Stimulated activated CD4-positive, alpha-beta T cell treated with anti-CD3 and anti-CD28 coated beads, Interleukin-12 subunit alpha, Interleukin-12 subunit beta, amount 100 ng/mL, for 24 hours (primary cell): ENCODE measurements at regions not wholly inside any gene's neighbourhood (a gene's known extent, or its start where the extent isn't known, plus 50 kb on each side); places are given as distances from the start of the nearest gene placed in this dataset.

Experiments used
- DNase-seq, 2 experiments: peaks; one replicate each; pipeline ENCODE4 v3.0.0-alpha.2; 2020; ENCODE audit warnings: low read depth in 2 of 2

GRCh38 chr2:168338803-168339437 is 91.5 kb upstream of the STK39 start:
- DNase-seq = no peak

- DNase-seq = no peak
Observed at GRCh38 chr2:168340931-168341330, 93.5 kb upstream of the STK39 start.

GRCh38 chr2:168343586-168343985 is 96.2 kb upstream of the STK39 start:
- DNase-seq = no peak

GRCh38 chr2:168344706-168345105 is 97.3 kb upstream of the STK39 start:
- no peak for DNase-seq

GRCh38 chr2:168345601-168346000 is 98.2 kb upstream of the STK39 start:
- DNase-seq = no peak

- peak; percentile 25 to 55 for DNase-seq
Observed at GRCh38 chr2:168346725-168347477, 99.5 kb upstream of the STK39 start.

GRCh38 chr2:168348076-168348475 is 100.7 kb upstream of the STK39 start:
- no peak for DNase-seq

- no peak for DNase-seq
Observed at GRCh38 chr2:168350380-168350779, 103.0 kb upstream of the STK39 start.

- no peak for DNase-seq
Observed at GRCh38 chr2:168353251-168353650, 102.8 kb upstream of the CERS6 start.

GRCh38 chr2:168354499-168354898 is 101.6 kb upstream of the CERS6 start:
- DNase-seq = no peak

GRCh38 chr2:168355121-168355520 is 101.0 kb upstream of the CERS6 start:
- DNase-seq = no peak

GRCh38 chr2:168355779-168356476 is 100.1 kb upstream of the CERS6 start:
- no peak for DNase-seq

- no peak for DNase-seq
Observed at GRCh38 chr2:168356477-168356835, 99.6 kb upstream of the CERS6 start.

GRCh38 chr2:168357797-168358472 is 98.1 kb upstream of the CERS6 start:
- DNase-seq = no peak

GRCh38 chr2:168359082-168359481 is 97.0 kb upstream of the CERS6 start:
- DNase-seq = no peak

- no peak for DNase-seq
Observed at GRCh38 chr2:168363347-168364092, 92.6 kb upstream of the CERS6 start.

- DNase-seq = no peak
Observed at GRCh38 chr2:168365094-168365621, 90.9 kb upstream of the CERS6 start.

GRCh38 chr2:168369031-168369430 is 87.0 kb upstream of the CERS6 start:
- no peak for DNase-seq

- no peak for DNase-seq
Observed at GRCh38 chr2:168371273-168372019, 84.6 kb upstream of the CERS6 start.

- no peak for DNase-seq
Observed at GRCh38 chr2:168373468-168373867, 82.6 kb upstream of the CERS6 start.
